ENCODE measurements at regions not wholly inside any gene's neighbourhood (a gene's known extent, or its start where the extent isn't known, plus 50 kb on each side); places are given as distances from the start of the nearest gene placed in this dataset.

DNA sequence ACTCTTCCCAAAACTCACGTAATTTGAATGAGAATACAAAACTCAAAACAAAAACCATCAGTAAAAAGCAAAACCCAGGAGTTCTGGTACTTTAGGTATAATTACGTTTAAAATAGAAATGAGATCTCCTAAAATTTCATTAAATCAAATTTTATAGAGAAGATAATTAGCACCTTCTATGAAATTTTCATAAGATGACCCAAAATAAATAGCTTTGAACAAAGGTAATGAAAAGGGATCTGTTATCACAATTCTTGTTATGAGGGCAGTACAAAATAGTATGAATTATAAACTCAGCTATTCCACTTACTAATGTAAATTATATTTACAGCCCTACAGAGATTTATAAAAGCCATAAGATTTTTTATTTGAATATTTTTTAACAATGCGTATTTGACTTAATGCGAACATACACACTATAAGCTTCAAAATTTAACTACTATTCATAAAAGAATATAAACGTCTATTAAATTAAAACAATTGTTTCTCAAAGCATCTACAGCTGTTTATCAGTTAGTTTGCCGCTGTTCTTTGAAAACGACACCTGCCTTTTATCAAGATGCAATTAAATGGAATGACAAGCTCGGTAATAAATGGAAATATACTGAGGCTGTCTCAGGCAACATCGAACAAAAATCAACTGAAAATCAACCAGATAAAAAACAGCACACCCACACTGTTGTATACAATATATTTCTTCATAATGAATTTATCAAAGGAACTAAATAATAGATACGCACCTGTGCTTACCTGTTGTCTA lies 63.8 kb downstream of the KCNRG start (continued):
- TF ChIP-seq MXI1 (IDR thresholded peaks at IDR 0.05; ENCODE audit: borderline replicate concordance, low read depth, low read length): no peak
- no peak for TF ChIP-seq MAFK (IDR thresholded peaks at IDR 0.05; ENCODE audit: low read depth, low read length)

DNA sequence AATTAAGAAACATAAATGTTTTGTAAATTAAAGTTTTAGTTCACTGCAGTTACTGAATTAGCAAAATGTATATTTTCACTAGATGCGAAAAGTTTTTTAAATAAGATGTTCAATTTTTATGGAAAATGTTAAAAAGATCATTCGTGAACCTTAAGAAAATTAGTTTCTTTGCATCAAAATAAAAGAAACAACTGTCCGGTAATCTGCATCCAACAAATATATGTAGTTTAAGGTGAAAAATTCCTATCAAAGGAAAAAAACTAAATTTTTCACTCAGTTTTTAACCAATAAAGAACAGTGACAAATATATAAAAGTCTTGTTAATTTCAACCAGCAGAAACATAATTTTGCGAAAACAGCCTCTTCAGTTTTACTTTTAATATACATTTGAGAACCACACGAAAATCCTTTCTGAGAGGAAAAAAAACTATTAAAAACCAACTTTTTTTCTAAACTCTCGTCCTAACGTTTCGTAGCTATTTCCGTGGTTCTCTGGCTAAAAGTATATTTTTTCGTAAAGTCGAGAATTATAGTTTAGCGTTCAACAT lies 64.5 kb downstream of the KCNRG start:
- no peaks in the 10 kb centered on the region for H3K27me3 ChIP-seq (ENCODE audit: control insufficient read depth, insufficient read depth, low read length)
- H2BK5ac ChIP-seq (ENCODE audit: low read depth, low read length, poor library complexity, severe bottlenecking): peak overlapping the region; percentile 63
- H2BK15ac ChIP-seq (ENCODE audit: low read depth, low read length): no peak overlapping the region
- DNase-seq (no peak), ATAC-seq (ENCODE audit: low read depth) (no peak)
- no peak overlapping the region for H4K91ac ChIP-seq (ENCODE audit: insufficient read depth, low read depth, low read length)
- peak overlapping the region; percentile 95 for H3K27ac ChIP-seq (ENCODE audit: insufficient read depth, low read length)
- peak overlapping the region; percentile 79; the same call in 1 of the 2 replicates for H3K23ac ChIP-seq (ENCODE audit: low read depth, low read length)
- no peak overlapping the region for H2AK9ac ChIP-seq (replicated peaks; ENCODE audit: low read depth, low read length, poor library complexity)
- no peak overlapping the region for H2BK20ac ChIP-seq (ENCODE audit: low read depth, low read length)
- H3K14ac ChIP-seq (replicated peaks; ENCODE audit: low read depth, low read length): peak overlapping the region; percentile 11
- H3K56ac ChIP-seq (ENCODE audit: extremely low read depth, insufficient read depth, low read length): peak overlapping the region; percentile 86; the same call in 1 of the 2 replicates
- TF ChIP-seq BHLHE40 (IDR thresholded peaks at IDR 0.05; ENCODE audit: low read depth, low read length) (no peak), FOS (IDR thresholded peaks at IDR 0.05; ENCODE audit: low read depth, low read length) (no peak), CHD1 (IDR thresholded peaks at IDR 0.05; ENCODE audit: low read depth, low read length) (no peak), MAFK (IDR thresholded peaks at IDR 0.05; ENCODE audit: low read depth, low read length) (no peak), RCOR1 (IDR thresholded peaks at IDR 0.05; ENCODE audit: insufficient replicate concordance, low read length) (no peak), MXI1 (IDR thresholded peaks at IDR 0.05; ENCODE audit: borderline replicate concordance, low read depth, low read length) (no peak)
- TF ChIP-seq, protein P1, sequence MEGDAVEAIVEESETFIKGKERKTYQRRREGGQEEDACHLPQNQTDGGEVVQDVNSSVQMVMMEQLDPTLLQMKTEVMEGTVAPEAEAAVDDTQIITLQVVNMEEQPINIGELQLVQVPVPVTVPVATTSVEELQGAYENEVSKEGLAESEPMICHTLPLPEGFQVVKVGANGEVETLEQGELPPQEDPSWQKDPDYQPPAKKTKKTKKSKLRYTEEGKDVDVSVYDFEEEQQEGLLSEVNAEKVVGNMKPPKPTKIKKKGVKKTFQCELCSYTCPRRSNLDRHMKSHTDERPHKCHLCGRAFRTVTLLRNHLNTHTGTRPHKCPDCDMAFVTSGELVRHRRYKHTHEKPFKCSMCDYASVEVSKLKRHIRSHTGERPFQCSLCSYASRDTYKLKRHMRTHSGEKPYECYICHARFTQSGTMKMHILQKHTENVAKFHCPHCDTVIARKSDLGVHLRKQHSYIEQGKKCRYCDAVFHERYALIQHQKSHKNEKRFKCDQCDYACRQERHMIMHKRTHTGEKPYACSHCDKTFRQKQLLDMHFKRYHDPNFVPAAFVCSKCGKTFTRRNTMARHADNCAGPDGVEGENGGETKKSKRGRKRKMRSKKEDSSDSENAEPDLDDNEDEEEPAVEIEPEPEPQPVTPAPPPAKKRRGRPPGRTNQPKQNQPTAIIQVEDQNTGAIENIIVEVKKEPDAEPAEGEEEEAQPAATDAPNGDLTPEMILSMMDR (conservative IDR thresholded peaks at IDR 0.05; ENCODE audit: low read depth, low read length): no peak
- no TSS peak for BruUV-seq (replicated peaks)
- H2AFZ ChIP-seq (replicated peaks; ENCODE audit: low read length, poor library complexity): no peak overlapping the region
- no peaks in the 10 kb centered on the region for H3K4me1 ChIP-seq (ENCODE audit: control insufficient read depth, insufficient read depth, low read length)
- no peaks in the 10 kb centered on the region for H3K36me3 ChIP-seq (ENCODE audit: control insufficient read depth, insufficient read depth, low read length)
- no peaks in the 10 kb centered on the region for H3K9me3 ChIP-seq (ENCODE audit: control insufficient read depth, insufficient read depth, low read length)
- H4K8ac ChIP-seq (ENCODE audit: low read depth in 2 of 2, low read length in 2 of 2): peak overlapping the region in 1 of 2 experiments; percentile 44; a peak in 2 of 4 replicates
- H2AK5ac ChIP-seq (ENCODE audit: low read depth, low read length): no peak overlapping the region
- dilution Hi-C loops (cut with HindIII; ENCODE audit: low sequenced_read_pairs, unreplicated experiment): no loop called here
- ChIA-PET POLR2A (ENCODE audit: unreplicated experiment) (no interaction called here), CTCF (interaction anchor here (1.9 to 3.8 kb wide), 2 partner anchors 82 to 832 kb away, joined by 7 to 13 read pairs; partner anchors contain the start of gene TRIM13)
- 0% methylated on average over 1 of the region's 12 CpGs; no CpG with 5 or more reads in 1 of the 2 experiments for WGBS, 2 experiments (ENCODE audit: extremely low coverage in 2 of 2, insufficient read length in 1 of 2)
- H3K4me2 ChIP-seq (ENCODE audit: low read depth, low read length): peak overlapping the region; percentile 88
- H2BK120ac ChIP-seq (ENCODE audit: low read depth, low read length): no peak overlapping the region
- intact Hi-C loops (cut with micrococcal nuclease): loop anchor here (1.0 to 5.0 kb wide), 6 partner anchors 82 to 993 kb away; partner anchors contain the start of genes SPRYD7 and TRIM13
- peaks cover 10 to 11% of the 10 kb centered on the region in 2 experiments for H3K79me1 ChIP-seq (ENCODE audit: low read depth in 1 of 2, low read length in 2 of 2)
- in situ Hi-C loops (cut with MboI; ENCODE audit: low sequenced_read_pairs): loop anchor here (5.0 to 25.0 kb wide), 4 partner anchors 415 to 833 kb away; partner anchors contain the start of gene RNASEH2B
- H3K4ac ChIP-seq (ENCODE audit: low read depth, low read length): no peak overlapping the region; the same call in 1 of the 2 replicates
- H3K9me1 ChIP-seq (ENCODE audit: insufficient read depth, low read length): no peaks in the 10 kb centered on the region; the same call in 1 of the 2 replicates
- H3K9ac ChIP-seq (ENCODE audit: low read depth, low read length): peak overlapping the region; percentile 89
- peaks cover 19% of the 10 kb centered on the region for H4K20me1 ChIP-seq (ENCODE audit: insufficient read depth, low read length)
- H3K4me3 ChIP-seq (ENCODE audit: insufficient read depth, low read depth, low read length): peak overlapping the region; percentile 66
- H3K18ac ChIP-seq (ENCODE audit: low read depth, low read length): peak overlapping the region; percentile 79
- 0 out of 2 replicates have a peak overlapping the region, but pooled peaks have one; percentile 21 for H4K5ac ChIP-seq (ENCODE audit: low read depth, low read length)
